ENCODE measurements at regions not wholly inside any gene's neighbourhood (a gene's known extent, or its start where the extent isn't known, plus 50 kb on each side); places are given as distances from the start of the nearest gene placed in this dataset.
"Not testable (repeated sequence)": the region's sequence is repeated elsewhere in the genome, so short reads cannot be mapped to it uniquely, and the experiment has no call there.

- DNase-seq, result no peak
- Histone ChIP-seq H2AFZ (ENCODE audit: low read depth, low read length) (no peak overlapping the region), H3K9me3 (ENCODE audit: insufficient read depth, low read length, severe bottlenecking) (no peaks in the 10 kb centered on the region), H3K36me3 (ENCODE audit: insufficient read depth, low read length) (no peaks in the 10 kb centered on the region), H3K4me2 (ENCODE audit: insufficient read depth, low read length) (no peak overlapping the region), H3K9ac (ENCODE audit: low read depth, low read length) (no peak overlapping the region), H3K27me3 (ENCODE audit: insufficient read depth, low read length, poor library complexity) (no peaks in the 10 kb centered on the region), H3K4me1 (ENCODE audit: insufficient read depth, low read length) (no peaks in the 10 kb centered on the region), H4K20me1 (ENCODE audit: insufficient read depth, low read length) (no peaks in the 10 kb centered on the region), H3K27ac (ENCODE audit: low read length) (no peak overlapping the region), H3K79me2 (ENCODE audit: insufficient read depth, low read length) (no peaks in the 10 kb centered on the region), H3K4me3 (ENCODE audit: low read depth in 1 of 2, low read length in 2 of 2) (no peak overlapping the region)
- ATAC-seq (ENCODE audit: insufficient read depth, low read depth), result no peak
- TF ChIP-seq CTCF (IDR thresholded peaks at IDR 0.05; ENCODE audit: borderline replicate concordance, extremely low read depth, low read length, poor library complexity, severe bottlenecking) (no peak), EZH2 (IDR thresholded peaks at IDR 0.05; ENCODE audit: borderline replicate concordance, low read depth, low read length, severe bottlenecking) (no peak)
These were observed 1253.5 kb downstream of the TYW1 start for GRCh38 chr7:68250143-68250542.

- H3K4me2 ChIP-seq (ENCODE audit: insufficient read depth, low read length); H3K27me3 ChIP-seq (ENCODE audit: insufficient read depth, low read length, poor library complexity); H3K4me1 ChIP-seq (ENCODE audit: insufficient read depth, low read length); H3K4me3 ChIP-seq (ENCODE audit: low read depth in 1 of 2, low read length in 2 of 2); H3K36me3 ChIP-seq (ENCODE audit: insufficient read depth, low read length); H3K9ac ChIP-seq (ENCODE audit: low read depth, low read length); H4K20me1 ChIP-seq (ENCODE audit: insufficient read depth, low read length); H2AFZ ChIP-seq (ENCODE audit: low read depth, low read length); ATAC-seq (ENCODE audit: insufficient read depth, low read depth); DNase-seq; H3K79me2 ChIP-seq (ENCODE audit: insufficient read depth, low read length); H3K27ac ChIP-seq (ENCODE audit: low read length); H3K9me3 ChIP-seq (ENCODE audit: insufficient read depth, low read length, severe bottlenecking): not testable (repeated sequence)
These were observed 1258.2 kb downstream of the TYW1 start for GRCh38 chr7:68254815-68255214.

DNA sequence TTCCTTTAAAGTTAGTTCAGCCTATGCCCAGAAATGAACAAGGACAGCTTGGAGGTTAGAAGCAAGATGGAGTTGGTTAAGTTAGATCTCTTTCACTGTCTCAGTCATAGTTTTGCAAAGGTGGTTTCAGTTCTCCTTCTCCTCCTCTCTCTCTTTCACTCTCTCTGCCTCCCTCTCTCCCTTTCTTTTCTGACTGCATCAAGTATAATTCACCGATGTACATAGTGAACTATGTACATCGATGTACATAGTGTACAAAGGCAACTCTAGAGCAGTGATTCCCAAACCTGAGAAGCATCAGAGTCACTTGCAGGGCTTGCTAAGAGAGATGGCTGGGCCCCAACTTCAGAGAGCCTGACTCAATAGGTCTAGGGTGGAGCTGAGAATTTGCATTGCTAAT is 1259.7 kb downstream of the TYW1 start:
- H3K9me3 ChIP-seq (ENCODE audit: insufficient read depth, low read length, severe bottlenecking), result no peaks in the 10 kb centered on the region
- H3K27me3 ChIP-seq (ENCODE audit: insufficient read depth, low read length, poor library complexity), result no peaks in the 10 kb centered on the region
- no peaks in the 10 kb centered on the region for H3K36me3 ChIP-seq (ENCODE audit: insufficient read depth, low read length)
- no peak for ATAC-seq (ENCODE audit: insufficient read depth, low read depth)
- H3K4me3 ChIP-seq (ENCODE audit: low read depth in 1 of 2, low read length in 2 of 2), result no peak overlapping the region
- H2AFZ ChIP-seq (ENCODE audit: low read depth, low read length), result no peak overlapping the region
- no peak overlapping the region for H3K4me2 ChIP-seq (ENCODE audit: insufficient read depth, low read length)
- H3K79me2 ChIP-seq (ENCODE audit: insufficient read depth, low read length), result no peaks in the 10 kb centered on the region
- H4K20me1 ChIP-seq (ENCODE audit: insufficient read depth, low read length), result no peaks in the 10 kb centered on the region
- DNase-seq, result no peak
- TF ChIP-seq EZH2 (IDR thresholded peaks at IDR 0.05; ENCODE audit: borderline replicate concordance, low read depth, low read length, severe bottlenecking) (no peak), CTCF (IDR thresholded peaks at IDR 0.05; ENCODE audit: borderline replicate concordance, extremely low read depth, low read length, poor library complexity, severe bottlenecking) (no peak)
- H3K27ac ChIP-seq (ENCODE audit: low read length), result no peak overlapping the region
- H3K4me1 ChIP-seq (ENCODE audit: insufficient read depth, low read length), result no peaks in the 10 kb centered on the region
- no peak overlapping the region for H3K9ac ChIP-seq (ENCODE audit: low read depth, low read length)

GRCh38 chr7:68258609-68259008 is 1262.0 kb downstream of the TYW1 start:
- TF ChIP-seq CTCF (IDR thresholded peaks at IDR 0.05; ENCODE audit: borderline replicate concordance, extremely low read depth, low read length, poor library complexity, severe bottlenecking) (no peak), EZH2 (IDR thresholded peaks at IDR 0.05; ENCODE audit: borderline replicate concordance, low read depth, low read length, severe bottlenecking) (no peak)
- H4K20me1 ChIP-seq (ENCODE audit: insufficient read depth, low read length), result no peaks in the 10 kb centered on the region
- ATAC-seq (ENCODE audit: insufficient read depth, low read depth) (no peak), DNase-seq (no peak)
- H3K9ac ChIP-seq (ENCODE audit: low read depth, low read length), result no peak overlapping the region
- H3K4me2 ChIP-seq (ENCODE audit: insufficient read depth, low read length), result no peak overlapping the region
- no peak overlapping the region for H2AFZ ChIP-seq (ENCODE audit: low read depth, low read length)
- no peaks in the 10 kb centered on the region for H3K27me3 ChIP-seq (ENCODE audit: insufficient read depth, low read length, poor library complexity)
- no peaks in the 10 kb centered on the region for H3K4me1 ChIP-seq (ENCODE audit: insufficient read depth, low read length)
- no peaks in the 10 kb centered on the region for H3K9me3 ChIP-seq (ENCODE audit: insufficient read depth, low read length, severe bottlenecking)
- no peak overlapping the region for H3K4me3 ChIP-seq (ENCODE audit: low read depth in 1 of 2, low read length in 2 of 2)
- H3K27ac ChIP-seq (ENCODE audit: low read length), result no peak overlapping the region
- no peaks in the 10 kb centered on the region for H3K79me2 ChIP-seq (ENCODE audit: insufficient read depth, low read length)
- no peaks in the 10 kb centered on the region for H3K36me3 ChIP-seq (ENCODE audit: insufficient read depth, low read length)

Data from DND-41 (cell line).